ENCODE measurements at regions not wholly inside any gene's neighbourhood (a gene's known extent, or its start where the extent isn't known, plus 50 kb on each side); places are given as distances from the start of the nearest gene placed in this dataset.

DNA sequence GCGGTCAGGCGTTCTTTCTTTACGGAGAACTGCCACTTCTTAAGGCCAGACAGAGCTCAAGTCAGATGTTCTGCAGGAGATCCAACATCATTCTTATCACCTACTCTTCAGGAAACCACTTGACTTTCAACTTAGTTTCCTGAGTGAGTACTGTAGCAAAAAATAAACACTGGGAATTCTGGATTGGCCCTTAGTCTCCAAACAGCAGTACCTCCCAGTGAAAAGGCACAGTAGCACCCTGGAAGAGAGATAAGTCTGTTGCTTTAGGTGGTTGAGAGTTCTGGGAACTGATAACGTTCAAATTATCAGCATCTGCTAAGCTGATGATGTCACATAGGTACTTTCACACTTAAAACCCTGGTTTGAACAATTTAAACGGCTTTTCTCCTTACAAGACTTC lies 971.8 kb upstream of the TENM4 start (continued):
- TF ChIP-seq, protein P1, sequence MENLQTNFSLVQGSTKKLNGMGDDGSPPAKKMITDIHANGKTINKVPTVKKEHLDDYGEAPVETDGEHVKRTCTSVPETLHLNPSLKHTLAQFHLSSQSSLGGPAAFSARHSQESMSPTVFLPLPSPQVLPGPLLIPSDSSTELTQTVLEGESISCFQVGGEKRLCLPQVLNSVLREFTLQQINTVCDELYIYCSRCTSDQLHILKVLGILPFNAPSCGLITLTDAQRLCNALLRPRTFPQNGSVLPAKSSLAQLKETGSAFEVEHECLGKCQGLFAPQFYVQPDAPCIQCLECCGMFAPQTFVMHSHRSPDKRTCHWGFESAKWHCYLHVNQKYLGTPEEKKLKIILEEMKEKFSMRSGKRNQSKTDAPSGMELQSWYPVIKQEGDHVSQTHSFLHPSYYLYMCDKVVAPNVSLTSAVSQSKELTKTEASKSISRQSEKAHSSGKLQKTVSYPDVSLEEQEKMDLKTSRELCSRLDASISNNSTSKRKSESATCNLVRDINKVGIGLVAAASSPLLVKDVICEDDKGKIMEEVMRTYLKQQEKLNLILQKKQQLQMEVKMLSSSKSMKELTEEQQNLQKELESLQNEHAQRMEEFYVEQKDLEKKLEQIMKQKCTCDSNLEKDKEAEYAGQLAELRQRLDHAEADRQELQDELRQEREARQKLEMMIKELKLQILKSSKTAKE (IDR thresholded peaks at IDR 0.05; ENCODE audit: low read depth, poor library complexity, severe bottlenecking): no peak
- TF ChIP-seq HDAC2 (IDR thresholded peaks at IDR 0.05) (no peak), ATF7 (IDR thresholded peaks at IDR 0.05; ENCODE audit: low read depth) (no peak)
- TF ChIP-seq, protein P2, sequence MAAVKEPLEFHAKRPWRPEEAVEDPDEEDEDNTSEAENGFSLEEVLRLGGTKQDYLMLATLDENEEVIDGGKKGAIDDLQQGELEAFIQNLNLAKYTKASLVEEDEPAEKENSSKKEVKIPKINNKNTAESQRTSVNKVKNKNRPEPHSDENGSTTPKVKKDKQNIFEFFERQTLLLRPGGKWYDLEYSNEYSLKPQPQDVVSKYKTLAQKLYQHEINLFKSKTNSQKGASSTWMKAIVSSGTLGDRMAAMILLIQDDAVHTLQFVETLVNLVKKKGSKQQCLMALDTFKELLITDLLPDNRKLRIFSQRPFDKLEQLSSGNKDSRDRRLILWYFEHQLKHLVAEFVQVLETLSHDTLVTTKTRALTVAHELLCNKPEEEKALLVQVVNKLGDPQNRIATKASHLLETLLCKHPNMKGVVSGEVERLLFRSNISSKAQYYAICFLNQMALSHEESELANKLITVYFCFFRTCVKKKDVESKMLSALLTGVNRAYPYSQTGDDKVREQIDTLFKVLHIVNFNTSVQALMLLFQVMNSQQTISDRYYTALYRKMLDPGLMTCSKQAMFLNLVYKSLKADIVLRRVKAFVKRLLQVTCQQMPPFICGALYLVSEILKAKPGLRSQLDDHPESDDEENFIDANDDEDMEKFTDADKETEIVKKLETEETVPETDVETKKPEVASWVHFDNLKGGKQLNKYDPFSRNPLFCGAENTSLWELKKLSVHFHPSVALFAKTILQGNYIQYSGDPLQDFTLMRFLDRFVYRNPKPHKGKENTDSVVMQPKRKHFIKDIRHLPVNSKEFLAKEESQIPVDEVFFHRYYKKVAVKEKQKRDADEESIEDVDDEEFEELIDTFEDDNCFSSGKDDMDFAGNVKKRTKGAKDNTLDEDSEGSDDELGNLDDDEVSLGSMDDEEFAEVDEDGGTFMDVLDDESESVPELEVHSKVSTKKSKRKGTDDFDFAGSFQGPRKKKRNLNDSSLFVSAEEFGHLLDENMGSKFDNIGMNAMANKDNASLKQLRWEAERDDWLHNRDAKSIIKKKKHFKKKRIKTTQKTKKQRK (IDR thresholded peaks at IDR 0.05; ENCODE audit: low read depth, low read length): no peak

DNA sequence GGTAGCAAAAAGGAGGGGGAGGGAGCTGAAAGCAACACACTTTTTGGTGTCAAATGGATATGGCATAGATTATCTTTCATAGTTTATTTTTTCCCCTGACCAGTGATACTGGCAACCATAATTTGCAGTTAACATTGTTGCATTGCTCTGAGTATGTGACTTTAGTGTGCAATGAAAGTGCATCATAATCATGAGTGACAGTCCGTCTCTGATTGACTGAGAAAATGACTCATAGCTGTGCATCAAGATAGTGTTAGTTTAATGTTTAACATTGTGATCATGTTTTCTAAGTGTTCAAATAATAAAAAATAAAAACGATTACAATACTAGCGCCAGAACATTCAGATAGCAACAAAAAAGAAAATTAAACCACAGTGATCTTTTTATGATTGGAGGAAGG lies 952.4 kb upstream of the TENM4 start:
- DNase-seq (ENCODE audit: low read depth, low spot score): no peak
- H4K20me1 ChIP-seq (ENCODE audit: control insufficient read depth, insufficient read depth): no peaks in the 10 kb centered on the region
- 26% methylated on average over 3 of the region's 3 CpGs for WGBS (ENCODE audit: insufficient coverage, insufficient replicate concordance, low lambda C conversion rate, missing lambda C conversion rate)
- ChIA-PET CTCF (no interaction called here), POLR2A (no interaction called here), SMC1A (ENCODE audit: uncharacterized antibody, unreplicated experiment) (no interaction called here), RAD21 (ENCODE audit: unreplicated experiment) (no interaction called here)
- no peaks in the 10 kb centered on the region for H3K36me3 ChIP-seq (ENCODE audit: control insufficient read depth in 2 of 2, insufficient read depth in 2 of 2, low read length in 1 of 2)
- H3K4me2 ChIP-seq (ENCODE audit: control insufficient read depth, insufficient read depth): no peak overlapping the region
- H3K4me1 ChIP-seq (ENCODE audit: control insufficient read depth, insufficient read depth, low read length): no peaks in the 10 kb centered on the region
- no TSS peak for BruUV-seq (replicated peaks)
- ATAC-seq: no peak
- H3K9ac ChIP-seq (ENCODE audit: control insufficient read depth, insufficient read depth, low read length): no peak overlapping the region
- FAIRE-seq: no peak
- intact Hi-C loops (cut with micrococcal nuclease; ENCODE audit: unreplicated experiment): no loop called here
- H3K27me3 ChIP-seq (replicated peaks in 1 of 2; ENCODE audit: control insufficient read depth in 2 of 2, insufficient read depth in 2 of 2, low read length in 1 of 2): no peaks in the 10 kb centered on the region
- H2AFZ ChIP-seq (ENCODE audit: control insufficient read depth, low read depth, low read length): no peak overlapping the region
- H3K27ac ChIP-seq (ENCODE audit: control insufficient read depth, insufficient read depth): no peak overlapping the region
- H3K9me3 ChIP-seq (replicated peaks; ENCODE audit: control insufficient read depth, insufficient read depth, low read length): no peaks in the 10 kb centered on the region
- no peaks in the 10 kb centered on the region for H3K79me2 ChIP-seq (ENCODE audit: control insufficient read depth, insufficient read depth, low read length)
- TF ChIP-seq, protein P3, sequence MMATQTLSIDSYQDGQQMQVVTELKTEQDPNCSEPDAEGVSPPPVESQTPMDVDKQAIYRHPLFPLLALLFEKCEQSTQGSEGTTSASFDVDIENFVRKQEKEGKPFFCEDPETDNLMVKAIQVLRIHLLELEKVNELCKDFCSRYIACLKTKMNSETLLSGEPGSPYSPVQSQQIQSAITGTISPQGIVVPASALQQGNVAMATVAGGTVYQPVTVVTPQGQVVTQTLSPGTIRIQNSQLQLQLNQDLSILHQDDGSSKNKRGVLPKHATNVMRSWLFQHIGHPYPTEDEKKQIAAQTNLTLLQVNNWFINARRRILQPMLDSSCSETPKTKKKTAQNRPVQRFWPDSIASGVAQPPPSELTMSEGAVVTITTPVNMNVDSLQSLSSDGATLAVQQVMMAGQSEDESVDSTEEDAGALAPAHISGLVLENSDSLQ (IDR thresholded peaks at IDR 0.05): peak; percentile 75
- no peak for TF ChIP-seq DPF2 (IDR thresholded peaks at IDR 0.05)
- in situ Hi-C loops (cut with MboI): no loop called here
- H3K4me3 ChIP-seq: no peak overlapping the region
